Esophagus muscularis mucosa (tissue), 4 donors: ENCODE measurements at regions not wholly inside any gene's neighbourhood (a gene's known extent, or its start where the extent isn't known, plus 50 kb on each side); places are given as distances from the start of the nearest gene placed in this dataset.

ENCODE experiments used
- DNase-seq: peaks from one replicate; pipeline ENCODE4 v3.0.0-alpha.2; 2017; ENCODE audit errors: extremely low spot score
- H3K27ac ChIP-seq, 4 donors: fragments of 200-600 bp; sonication (generic); replicated peaks in 1 of 4; 1 replicate in 3 of 4; 2 replicates in 1 of 4; pipeline ENCODE4 v1.5.1; 2016 to 2019; ENCODE audit warnings: mild to moderate bottlenecking in 1 of 4
- H3K27me3 ChIP-seq, 4 donors: fragments of 200-600 bp; sonication (generic); one replicate each; pipeline versions ENCODE4 v1.5.1 to v1.6.0; 2016 to 2019
- H3K36me3 ChIP-seq, 4 donors: fragments of 200-600 bp; sonication (generic); one replicate each; pipeline ENCODE4 v1.5.1; 2016 to 2019
- H3K4me1 ChIP-seq, 4 donors: fragments of 200-600 bp; sonication (generic); one replicate each; pipeline ENCODE4 v1.5.1; 2016 to 2019
- H3K4me3 ChIP-seq, 4 donors: fragments of 200-600 bp; sonication (generic); 1 replicate in 2 of 4; 2 replicates in 2 of 4; pipeline ENCODE4 v1.5.1; 2016 to 2019; ENCODE audit warnings: mild to moderate bottlenecking in 4 of 4, moderate library complexity in 1 of 4
- H3K9me3 ChIP-seq, 4 donors: fragments of 200-600 bp; sonication (generic); 1 replicate in 3 of 4; 2 replicates in 1 of 4; pipeline ENCODE4 v1.5.1; 2016 to 2019
- EP300 ChIP-seq: sonication (generic); formaldehyde crosslinking; IDR thresholded peaks from one replicate; pipeline ENCODE4 v1.6.1; 2017; ENCODE audit warnings: antibody characterized with exemption
- POLR2A ChIP-seq: fragments of 450-650 bp; IDR thresholded peaks from one replicate; pipeline ENCODE4 v1.6.1; 2017; ENCODE audit warnings: antibody characterized with exemption, moderate library complexity, mild to moderate bottlenecking, low read depth
- POLR2AphosphoS5 ChIP-seq, 2 donors: sonication (generic); formaldehyde crosslinking; IDR thresholded peaks; one replicate each; pipeline ENCODE4 v1.6.1; 2017; ENCODE audit warnings: antibody characterized with exemption in 2 of 2
- WGBS: methylation state at CpG from one replicate; pipeline ENCODE4 v1.1.5; 2018; 5-methylcytosine and 5-hydroxymethylcytosine counted together
- intact Hi-C: fragments of 100-400 bp; cut with DNase I; formaldehyde crosslinking; loops from one replicate; pipeline ENCODE4 v1.15.1; 2023
- TF ChIP-seq, protein P1 (sequence below), 3 experiments: fragments of 200-600 bp in 2 of 3; fragments of 450-650 bp in 1 of 3; sonication (generic) in 2 of 3; IDR thresholded peaks; one replicate each; pipeline ENCODE4 v1.5.1; 2017 to 2019; ENCODE audit warnings: antibody characterized with exemption in 3 of 3, mild to moderate bottlenecking in 2 of 3, moderate library complexity in 1 of 3

GRCh38 chr12:115337693-115338543 is 653.9 kb upstream of the TBX3 start:
- H3K36me3 ChIP-seq: no peaks in the 10 kb centered on the region
- intact Hi-C loops: no loop called here
- no peak overlapping the region for H3K4me3 ChIP-seq
- 68% methylated on average over 11 of the region's 12 CpGs for WGBS
- H3K27me3 ChIP-seq: no peaks in the 10 kb centered on the region
- H3K27ac ChIP-seq: peak overlapping the region; percentile 40 to 57 (median 51)
- H3K9me3 ChIP-seq: no peaks in the 10 kb centered on the region
- TF ChIP-seq, protein P1, sequence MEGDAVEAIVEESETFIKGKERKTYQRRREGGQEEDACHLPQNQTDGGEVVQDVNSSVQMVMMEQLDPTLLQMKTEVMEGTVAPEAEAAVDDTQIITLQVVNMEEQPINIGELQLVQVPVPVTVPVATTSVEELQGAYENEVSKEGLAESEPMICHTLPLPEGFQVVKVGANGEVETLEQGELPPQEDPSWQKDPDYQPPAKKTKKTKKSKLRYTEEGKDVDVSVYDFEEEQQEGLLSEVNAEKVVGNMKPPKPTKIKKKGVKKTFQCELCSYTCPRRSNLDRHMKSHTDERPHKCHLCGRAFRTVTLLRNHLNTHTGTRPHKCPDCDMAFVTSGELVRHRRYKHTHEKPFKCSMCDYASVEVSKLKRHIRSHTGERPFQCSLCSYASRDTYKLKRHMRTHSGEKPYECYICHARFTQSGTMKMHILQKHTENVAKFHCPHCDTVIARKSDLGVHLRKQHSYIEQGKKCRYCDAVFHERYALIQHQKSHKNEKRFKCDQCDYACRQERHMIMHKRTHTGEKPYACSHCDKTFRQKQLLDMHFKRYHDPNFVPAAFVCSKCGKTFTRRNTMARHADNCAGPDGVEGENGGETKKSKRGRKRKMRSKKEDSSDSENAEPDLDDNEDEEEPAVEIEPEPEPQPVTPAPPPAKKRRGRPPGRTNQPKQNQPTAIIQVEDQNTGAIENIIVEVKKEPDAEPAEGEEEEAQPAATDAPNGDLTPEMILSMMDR (IDR thresholded peaks at IDR 0.05): no peak
- TF ChIP-seq POLR2A (no peak), POLR2AphosphoS5 (IDR thresholded peaks at IDR 0.05) (peak; percentile 53 to 64), EP300 (no peak)
- peaks cover 4 to 25% (median 13%) of the 10 kb centered on the region in 4 donors for H3K4me1 ChIP-seq
- DNase-seq: no peak

DNA sequence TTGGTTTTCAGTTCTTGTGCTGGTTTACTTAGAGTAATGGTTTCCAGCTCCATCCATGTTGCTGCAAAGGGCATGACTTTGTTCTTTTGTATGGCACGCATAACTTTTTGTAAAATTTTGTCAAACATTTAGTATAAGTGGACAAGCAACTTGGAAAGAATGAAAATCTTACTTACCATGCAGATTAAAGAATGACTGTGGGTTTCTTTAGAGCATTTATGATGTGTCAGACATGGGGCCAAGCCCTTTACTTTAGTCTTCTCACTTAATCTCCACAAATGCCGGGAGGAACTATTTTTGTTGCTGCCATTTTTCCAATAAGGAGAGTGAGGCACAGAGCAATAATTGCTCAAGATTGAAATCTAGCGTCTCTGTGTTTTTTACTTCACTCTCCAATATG is 652.5 kb upstream of the TBX3 start:
- no peaks in the 10 kb centered on the region for H3K9me3 ChIP-seq
- H3K4me3 ChIP-seq: no peak overlapping the region
- intact Hi-C loops: no loop called here
- no peaks in the 10 kb centered on the region for H3K36me3 ChIP-seq
- DNase-seq: no peak
- peaks cover 4 to 16% (median 10%) of the 10 kb centered on the region in 4 donors for H3K4me1 ChIP-seq
- no peaks in the 10 kb centered on the region for H3K27me3 ChIP-seq
- H3K27ac ChIP-seq: no peak overlapping the region
- 85% methylated on average over 3 of the region's 3 CpGs for WGBS
- no peak for TF ChIP-seq EP300
- no peak for TF ChIP-seq POLR2A
- TF ChIP-seq, protein P1 (IDR thresholded peaks at IDR 0.05): no peak
- TF ChIP-seq POLR2AphosphoS5 (IDR thresholded peaks at IDR 0.05): no peak

GRCh38 chr12:115335594-115335993 is 651.6 kb upstream of the TBX3 start:
- Histone ChIP-seq H3K27me3 (no peaks in the 10 kb centered on the region), H3K4me1 (peaks cover 4 to 11% (median 6%) of the 10 kb centered on the region in 4 donors), H3K4me3 (no peak overlapping the region), H3K36me3 (no peaks in the 10 kb centered on the region), H3K9me3 (no peaks in the 10 kb centered on the region), H3K27ac (peak overlapping the region in 1 of 4 donors; percentile 21)
- TF ChIP-seq, protein P1 (IDR thresholded peaks at IDR 0.05): no peak
- TF ChIP-seq POLR2AphosphoS5 (IDR thresholded peaks at IDR 0.05): no peak
- TF ChIP-seq EP300: no peak
- no peak for TF ChIP-seq POLR2A
- DNase-seq: no peak
- intact Hi-C loops: no loop called here
- 81% methylated on average over 9 of the region's 9 CpGs for WGBS

DNA sequence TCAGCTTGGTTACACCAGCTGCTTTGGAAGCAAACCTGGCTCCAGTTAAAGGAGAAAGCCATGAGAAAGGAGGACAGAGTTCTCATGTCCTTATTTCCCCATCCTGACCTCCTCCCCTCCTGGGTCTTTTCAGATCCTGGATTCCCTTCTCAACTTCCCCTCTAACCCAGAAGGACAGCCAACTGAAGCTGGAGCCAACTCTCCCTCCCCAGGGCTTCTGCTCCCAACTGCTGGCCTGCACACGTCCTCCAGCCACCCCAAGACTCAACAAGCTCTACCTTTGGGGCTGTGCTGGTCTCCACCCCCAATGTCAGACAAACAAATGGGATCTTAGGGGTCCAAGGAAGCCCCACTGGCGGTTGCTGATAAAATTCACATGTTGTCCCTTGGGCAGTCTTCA is 651.1 kb upstream of the TBX3 start:
- Histone ChIP-seq H3K27ac (peak overlapping the region in 1 of 4 donors; percentile 21), H3K27me3 (no peaks in the 10 kb centered on the region), H3K4me1 (peaks cover 4 to 11% (median 6%) of the 10 kb centered on the region in 4 donors), H3K36me3 (no peaks in the 10 kb centered on the region), H3K4me3 (no peak overlapping the region), H3K9me3 (no peaks in the 10 kb centered on the region)
- no peak for DNase-seq
- intact Hi-C loops: no loop called here
- WGBS: 61% methylated on average over 2 of the region's 2 CpGs
- TF ChIP-seq POLR2A: no peak
- no peak for TF ChIP-seq POLR2AphosphoS5 (IDR thresholded peaks at IDR 0.05)
- TF ChIP-seq EP300: no peak
- TF ChIP-seq, protein P1 (IDR thresholded peaks at IDR 0.05): no peak
